Gastrocnemius medialis (tissue), 4 donors: ENCODE measurements at regions not wholly inside any gene's neighbourhood (a gene's known extent, or its start where the extent isn't known, plus 50 kb on each side); places are given as distances from the start of the nearest gene placed in this dataset.

Source experiments
- ATAC-seq, 2 donors: fragments of 150-250 bp; one replicate each; pipeline ENCODE4 v1.9.1; 2016
- DNase-seq, 2 donors: peaks; one replicate each; pipeline ENCODE4 v3.0.0-alpha.2; 2019
- H3K27ac ChIP-seq, 4 donors: fragments of 200-600 bp; sonication (generic); 1 replicate in 1 of 4; 2 replicates in 3 of 4; pipeline ENCODE4 v1.5.1; 2016 to 2018; ENCODE audit warnings: mild to moderate bottlenecking in 2 of 4, moderate library complexity in 1 of 4
- H3K27me3 ChIP-seq, 3 donors: fragments of 200-600 bp; sonication (generic) in 2 of 3; 1 replicate in 1 of 3; 2 replicates in 2 of 3; pipeline versions ENCODE4 v1.5.1 to v1.6.0; 2016 to 2019; ENCODE audit warnings: mild to moderate bottlenecking in 1 of 3, moderate library complexity in 1 of 3
- H3K36me3 ChIP-seq, 2 donors: fragments of 200-600 bp; sonication (generic) in 1 of 2; one replicate each; pipeline ENCODE4 v1.5.1; 2017 to 2018
- H3K4me1 ChIP-seq, 2 donors: fragments of 200-600 bp; sonication (generic) in 1 of 2; one replicate each; pipeline ENCODE4 v1.5.1; 2016 to 2017; ENCODE audit warnings: mild to moderate bottlenecking in 2 of 2
- H3K4me3 ChIP-seq, 4 donors: fragments of 200-600 bp; sonication (generic) in 3 of 4; 1 replicate in 1 of 4; 2 replicates in 3 of 4; pipeline ENCODE4 v1.5.1; 2016 to 2019; ENCODE audit warnings: mild to moderate bottlenecking in 2 of 4
- H3K9me3 ChIP-seq, 3 donors: fragments of 200-600 bp; sonication (generic) in 2 of 3; 1 replicate in 1 of 3; 2 replicates in 2 of 3; pipeline ENCODE4 v1.5.1; 2016 to 2019
- POLR2A ChIP-seq, 2 donors: fragments of 450-650 bp; IDR thresholded peaks; one replicate each; pipeline ENCODE4 v1.6.1; 2017; ENCODE audit warnings: antibody characterized with exemption in 2 of 2, mild to moderate bottlenecking in 2 of 2, moderate library complexity in 2 of 2
- in situ Hi-C, 4 donors: fragments of 200-750 bp; cut with MboI; loops; one replicate each; pipeline versions ENCODE4 v1.15.0 to v1.8.0; 2017; ENCODE audit warnings: low sequenced_read_pairs in 4 of 4
- intact Hi-C: fragments of 100-400 bp; cut with DNase I; formaldehyde crosslinking; loops from one replicate; pipeline ENCODE4 v1.15.1; 2023; ENCODE audit warnings: low total_unique reads
- TF ChIP-seq, protein P1 (sequence below), 5 experiments: fragments of 450-650 bp in 3 of 5; fragments of 200-600 bp in 2 of 5; sonication (generic) in 2 of 5; IDR thresholded peaks in 4 of 5; conservative IDR thresholded peaks in 1 of 5; 1 replicate in 4 of 5; 2 replicates in 1 of 5; pipeline ENCODE4 v1.5.1; 2016 to 2019; ENCODE audit warnings: antibody characterized with exemption in 5 of 5, mild to moderate bottlenecking in 3 of 5, moderate library complexity in 3 of 5

DNA sequence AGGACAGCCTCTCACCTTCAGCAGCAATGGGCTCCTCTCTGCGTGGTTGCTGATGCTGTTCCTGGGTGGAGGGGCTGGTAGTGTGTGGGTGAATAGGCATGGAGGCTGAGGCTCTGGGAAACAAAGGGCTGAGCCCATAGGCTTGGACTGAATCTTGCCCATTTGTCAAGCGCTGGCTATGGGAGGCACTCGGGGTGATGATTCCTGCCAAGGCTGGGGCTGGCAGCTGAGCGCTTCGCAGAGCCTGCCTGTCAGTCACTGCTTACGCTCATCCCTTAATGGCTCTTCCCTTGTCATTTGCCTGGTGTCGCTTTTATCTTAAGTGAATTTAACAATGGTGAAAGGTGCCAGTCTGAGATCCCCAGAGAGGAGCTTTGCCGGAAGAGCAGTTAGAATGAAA, 353.3 kb downstream of the PBX1 start:
- in situ Hi-C loops (no loop called here), intact Hi-C loops (no loop called here)
- peak in 1 of 2 donors; percentile 15 for DNase-seq
- Histone ChIP-seq H3K36me3 (no peaks in the 10 kb centered on the region), H3K27ac (no peak overlapping the region), H3K4me1 (peaks cover 7 to 8% of the 10 kb centered on the region in 2 donors), H3K4me3 (no peak overlapping the region), H3K27me3 (no peaks in the 10 kb centered on the region), H3K9me3 (no peaks in the 10 kb centered on the region)
- peak in 1 of 2 donors; percentile 32 for ATAC-seq
- TF ChIP-seq, protein P1, sequence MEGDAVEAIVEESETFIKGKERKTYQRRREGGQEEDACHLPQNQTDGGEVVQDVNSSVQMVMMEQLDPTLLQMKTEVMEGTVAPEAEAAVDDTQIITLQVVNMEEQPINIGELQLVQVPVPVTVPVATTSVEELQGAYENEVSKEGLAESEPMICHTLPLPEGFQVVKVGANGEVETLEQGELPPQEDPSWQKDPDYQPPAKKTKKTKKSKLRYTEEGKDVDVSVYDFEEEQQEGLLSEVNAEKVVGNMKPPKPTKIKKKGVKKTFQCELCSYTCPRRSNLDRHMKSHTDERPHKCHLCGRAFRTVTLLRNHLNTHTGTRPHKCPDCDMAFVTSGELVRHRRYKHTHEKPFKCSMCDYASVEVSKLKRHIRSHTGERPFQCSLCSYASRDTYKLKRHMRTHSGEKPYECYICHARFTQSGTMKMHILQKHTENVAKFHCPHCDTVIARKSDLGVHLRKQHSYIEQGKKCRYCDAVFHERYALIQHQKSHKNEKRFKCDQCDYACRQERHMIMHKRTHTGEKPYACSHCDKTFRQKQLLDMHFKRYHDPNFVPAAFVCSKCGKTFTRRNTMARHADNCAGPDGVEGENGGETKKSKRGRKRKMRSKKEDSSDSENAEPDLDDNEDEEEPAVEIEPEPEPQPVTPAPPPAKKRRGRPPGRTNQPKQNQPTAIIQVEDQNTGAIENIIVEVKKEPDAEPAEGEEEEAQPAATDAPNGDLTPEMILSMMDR (IDR thresholded peaks at IDR 0.05 in 4 of 5, conservative IDR thresholded peaks at IDR 0.05 in 1 of 5) = no peak
- TF ChIP-seq POLR2A (IDR thresholded peaks at IDR 0.05) = no peak

DNA sequence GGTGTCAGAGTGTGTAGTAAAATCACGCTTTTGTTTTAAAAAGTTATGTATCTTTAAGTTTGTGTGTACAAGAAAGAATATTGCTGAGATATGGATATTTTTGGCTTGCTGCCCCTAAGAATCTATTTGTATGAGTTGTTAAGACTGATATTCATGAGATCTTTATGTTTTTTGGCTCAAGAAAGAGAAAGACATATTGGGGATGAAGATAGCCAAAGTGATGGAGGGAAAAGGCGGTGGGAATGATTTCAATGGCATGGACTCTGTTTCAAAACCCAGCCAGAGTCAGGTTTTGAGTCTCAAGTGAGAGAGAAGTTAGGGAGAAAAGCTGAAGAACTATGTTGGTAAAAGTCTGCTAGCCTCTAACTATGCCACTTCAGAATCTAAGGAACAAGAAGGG, 351.7 kb downstream of the PBX1 start:
- ATAC-seq (no peak), DNase-seq (no peak)
- Histone ChIP-seq H3K27ac (no peak overlapping the region), H3K9me3 (no peaks in the 10 kb centered on the region), H3K27me3 (no peaks in the 10 kb centered on the region), H3K36me3 (no peaks in the 10 kb centered on the region), H3K4me3 (no peak overlapping the region), H3K4me1 (peaks cover 7 to 8% of the 10 kb centered on the region in 2 donors)
- TF ChIP-seq, protein P1 (IDR thresholded peaks at IDR 0.05 in 4 of 5, conservative IDR thresholded peaks at IDR 0.05 in 1 of 5) = no peak
- no peak for TF ChIP-seq POLR2A (IDR thresholded peaks at IDR 0.05)
- intact Hi-C loops = no loop called here
- in situ Hi-C loops = no loop called here

DNA sequence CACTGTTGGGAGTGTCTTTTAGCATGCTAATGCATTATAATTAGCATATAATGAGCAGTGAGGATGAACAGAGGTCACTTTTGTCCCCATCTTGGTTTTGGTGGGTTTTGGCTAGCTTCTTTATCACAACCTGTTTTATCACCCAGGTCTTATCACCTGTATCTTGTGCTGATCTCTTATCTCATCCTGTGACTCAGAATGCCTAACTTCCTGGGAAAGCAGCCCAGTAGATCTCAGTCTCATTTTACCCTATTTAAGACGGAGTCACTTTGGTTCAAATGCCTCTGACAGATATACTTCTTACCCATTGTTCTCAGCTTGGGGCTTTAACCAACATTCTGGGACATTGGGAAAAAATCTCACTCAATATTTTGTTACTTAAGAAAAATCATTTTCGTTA, 348.7 kb downstream of the PBX1 start:
- Histone ChIP-seq H3K27me3 (no peaks in the 10 kb centered on the region), H3K9me3 (no peaks in the 10 kb centered on the region), H3K36me3 (no peaks in the 10 kb centered on the region), H3K4me3 (no peak overlapping the region), H3K27ac (no peak overlapping the region), H3K4me1 (peaks cover 0 to 2% of the 10 kb centered on the region in 2 donors)
- in situ Hi-C loops (no loop called here), intact Hi-C loops (no loop called here)
- no peak for TF ChIP-seq POLR2A (IDR thresholded peaks at IDR 0.05)
- TF ChIP-seq, protein P1 (IDR thresholded peaks at IDR 0.05 in 4 of 5, conservative IDR thresholded peaks at IDR 0.05 in 1 of 5) = no peak
- no peak for DNase-seq
- ATAC-seq = no peak

DNA sequence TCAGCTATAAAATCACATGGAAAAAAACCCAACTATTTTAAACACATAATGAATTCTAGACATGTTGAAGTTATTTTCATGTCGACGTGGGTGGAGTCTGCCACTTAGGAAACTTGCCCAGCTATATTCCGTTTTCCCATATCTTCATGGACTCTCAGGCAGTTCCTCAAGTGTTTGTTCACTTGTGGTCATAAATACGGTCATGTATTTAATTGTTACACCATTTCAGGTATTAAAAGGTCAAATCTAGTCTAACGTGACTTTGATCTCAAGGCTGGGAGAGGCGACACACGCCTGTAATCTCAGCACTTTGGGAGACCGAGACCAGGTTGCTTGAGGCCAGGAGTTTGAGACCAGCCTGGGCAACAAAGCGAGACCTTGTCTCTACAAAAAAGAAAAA, 346.9 kb downstream of the PBX1 start:
- Histone ChIP-seq H3K27me3 (no peaks in the 10 kb centered on the region), H3K4me1 (no peaks in the 10 kb centered on the region), H3K27ac (no peak overlapping the region), H3K36me3 (no peaks in the 10 kb centered on the region), H3K9me3 (peaks cover 0 to under 1% (median 0%) of the 10 kb centered on the region in 3 donors), H3K4me3 (no peak overlapping the region)
- no peak for DNase-seq
- intact Hi-C loops (no loop called here), in situ Hi-C loops (no loop called here)
- no peak for TF ChIP-seq POLR2A (IDR thresholded peaks at IDR 0.05)
- TF ChIP-seq, protein P1 (IDR thresholded peaks at IDR 0.05 in 4 of 5, conservative IDR thresholded peaks at IDR 0.05 in 1 of 5) = no peak
- no peak for ATAC-seq

DNA sequence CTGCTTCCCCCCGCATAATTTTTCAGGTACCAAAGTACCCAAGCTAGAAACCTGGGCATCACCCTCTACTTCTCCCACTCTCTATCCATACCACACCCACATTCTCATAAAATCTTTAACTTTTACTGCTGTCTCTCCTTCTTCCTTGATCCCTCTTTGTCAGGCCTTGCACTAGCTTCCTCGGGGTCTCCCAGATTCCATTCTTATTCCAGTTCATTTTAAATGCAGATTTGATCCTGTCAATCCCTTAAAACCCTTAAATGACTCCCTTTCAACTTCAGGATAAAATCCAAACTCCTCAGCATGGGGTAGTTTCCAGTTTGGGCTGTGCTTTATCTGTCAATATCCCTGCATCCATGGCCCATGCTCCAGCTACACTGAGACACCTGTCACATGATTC, 343.5 kb downstream of the PBX1 start:
- DNase-seq = no peak
- H3K9me3 ChIP-seq = peaks cover 0 to 3% (median 0%) of the 10 kb centered on the region in 3 donors
- in situ Hi-C loops = no loop called here
- no peaks in the 10 kb centered on the region for H3K27me3 ChIP-seq
- no peak for ATAC-seq
- H3K4me1 ChIP-seq = no peaks in the 10 kb centered on the region
- intact Hi-C loops = no loop called here
- no peaks in the 10 kb centered on the region for H3K36me3 ChIP-seq
- H3K4me3 ChIP-seq = no peak overlapping the region
- no peak overlapping the region for H3K27ac ChIP-seq
- TF ChIP-seq POLR2A (IDR thresholded peaks at IDR 0.05) = no peak
- TF ChIP-seq, protein P1 (IDR thresholded peaks at IDR 0.05 in 4 of 5, conservative IDR thresholded peaks at IDR 0.05 in 1 of 5) = no peak
